Endothelial cell of umbilical vein (primary cell): ENCODE measurements at regions not wholly inside any gene's neighbourhood (a gene's known extent, or its start where the extent isn't known, plus 50 kb on each side); places are given as distances from the start of the nearest gene placed in this dataset.

Source experiments
- CTCF ChIP-seq, 2 donors: IDR thresholded peaks; 1 replicate in 1 of 2; 2 replicates in 1 of 2; pipeline ENCODE4 v1.5.1; 2011; ENCODE audit warnings: low read length in 2 of 2, mild to moderate bottlenecking in 2 of 2, moderate library complexity in 2 of 2, control low read depth in 1 of 2, inconsistent platforms in 1 of 2, low read depth in 1 of 2; ENCODE audit not compliant: insufficient read depth in 1 of 2; ENCODE audit errors: extremely low read depth in 1 of 2
- GATA2 ChIP-seq: IDR thresholded peaks from 2 replicates; pipeline ENCODE4 v1.7.0; 2011; ENCODE audit warnings: low read depth, mild to moderate bottlenecking, moderate library complexity, mixed read lengths, low read length; ENCODE audit not compliant: insufficient read length, insufficient read depth
- POLR2A ChIP-seq: IDR thresholded peaks from 2 replicates; pipeline ENCODE4 v1.6.1; 2012; ENCODE audit warnings: low read depth, mild to moderate bottlenecking, control low read depth, low read length
- POLR2AphosphoS5 ChIP-seq: IDR thresholded peaks from 2 replicates; pipeline ENCODE4 v1.6.1; 2012; ENCODE audit warnings: low read depth, mild to moderate bottlenecking, control low read depth, low read length, moderate library complexity; ENCODE audit not compliant: insufficient read depth

GRCh38 chr9:93860694-93861658, 94.2 kb downstream of the BARX1 start:
- TF ChIP-seq CTCF (IDR thresholded peaks at IDR 0.05; ENCODE audit: extremely low read depth in 1 of 2, insufficient read depth in 1 of 2, low read depth in 1 of 2, low read length in 2 of 2): no peak
- TF ChIP-seq POLR2A: no peak
- TF ChIP-seq POLR2AphosphoS5: no peak
- TF ChIP-seq GATA2: no peak
